Hepatocyte (in vitro differentiated cells): ENCODE measurements at regions not wholly inside any gene's neighbourhood (a gene's known extent, or its start where the extent isn't known, plus 50 kb on each side); places are given as distances from the start of the nearest gene placed in this dataset.
A peak's percentile ranks its signal among the peaks of the same experiment; 100 is the strongest.

Experiments
- DNase-seq: peaks from one replicate; pipeline ENCODE4 v3.0.0-alpha.2; 2016; ENCODE audit warnings: low spot score
- H2AFZ ChIP-seq: fragments of 200-600 bp; sonication (generic); 2 replicates; pipeline ENCODE4 v1.6.0; 2016; ENCODE audit warnings: antibody characterized with exemption, mild to moderate bottlenecking
- H3K27ac ChIP-seq: fragments of 200-600 bp; sonication (generic); 2 replicates; pipeline ENCODE4 v1.5.1; 2016; ENCODE audit warnings: mild to moderate bottlenecking
- H3K27me3 ChIP-seq: fragments of 200-600 bp; sonication (generic); 2 replicates; pipeline ENCODE4 v1.6.1; 2016
- H3K36me3 ChIP-seq: fragments of 200-600 bp; sonication (generic); replicated peaks from 2 replicates; pipeline ENCODE4 v1.5.1; 2016; ENCODE audit warnings: low read depth; ENCODE audit not compliant: insufficient read depth
- H3K4me1 ChIP-seq: fragments of 200-600 bp; sonication (generic); 2 replicates; pipeline ENCODE4 v1.5.1; 2016; ENCODE audit warnings: mild to moderate bottlenecking, moderate library complexity; ENCODE audit not compliant: insufficient read depth
- H3K4me2 ChIP-seq: fragments of 200-600 bp; sonication (generic); 2 replicates; pipeline ENCODE4 v1.6.0; 2016
- H3K4me3 ChIP-seq: fragments of 200-600 bp; sonication (generic); 2 replicates; pipeline ENCODE4 v1.5.1; 2016; ENCODE audit warnings: mild to moderate bottlenecking
- H3K79me2 ChIP-seq: fragments of 200-600 bp; sonication (generic); 2 replicates; pipeline ENCODE4 v1.6.0; 2017; ENCODE audit warnings: mild to moderate bottlenecking
- H3K9me2 ChIP-seq: fragments of 200-600 bp; sonication (generic); replicated peaks from 2 replicates; pipeline ENCODE4 v1.6.0; 2017; ENCODE audit warnings: mild to moderate bottlenecking; ENCODE audit not compliant: insufficient read depth
- H3K9me3 ChIP-seq: fragments of 200-600 bp; sonication (generic); 2 replicates; pipeline ENCODE4 v1.5.1; 2016; ENCODE audit warnings: low read depth, mild to moderate bottlenecking
- H4K20me1 ChIP-seq: fragments of 200-600 bp; sonication (generic); 2 replicates; pipeline ENCODE4 v1.6.0; 2016; ENCODE audit warnings: mild to moderate bottlenecking; ENCODE audit not compliant: insufficient read depth, poor library complexity, severe bottlenecking
- EZH2 ChIP-seq: fragments of 200-600 bp; sonication (generic); IDR thresholded peaks from 2 replicates; pipeline ENCODE4 v1.6.1; 2016; ENCODE audit warnings: antibody characterized with exemption, mild to moderate bottlenecking, borderline replicate concordance
- EZH2phosphoT487 ChIP-seq: fragments of 200-600 bp; sonication (generic); IDR thresholded peaks from one replicate; pipeline ENCODE4 v1.6.1; 2018; ENCODE audit warnings: antibody characterized with exemption, mild to moderate bottlenecking, low read depth, moderate library complexity; ENCODE audit not compliant: unreplicated experiment, severe bottlenecking
- WGBS: methylation state at CpG from one replicate; pipeline ENCODE4 v1.1.6; 2016; ENCODE audit warnings: low lambda C conversion rate; ENCODE audit errors: missing lambda C conversion rate; 5-methylcytosine and 5-hydroxymethylcytosine counted together
- TF ChIP-seq, protein P1 (sequence below): fragments of 200-600 bp; sonication (generic); IDR thresholded peaks from 2 replicates; pipeline ENCODE4 v1.5.1; 2016; ENCODE audit warnings: antibody characterized with exemption, mild to moderate bottlenecking; ENCODE audit not compliant: poor library complexity

DNA sequence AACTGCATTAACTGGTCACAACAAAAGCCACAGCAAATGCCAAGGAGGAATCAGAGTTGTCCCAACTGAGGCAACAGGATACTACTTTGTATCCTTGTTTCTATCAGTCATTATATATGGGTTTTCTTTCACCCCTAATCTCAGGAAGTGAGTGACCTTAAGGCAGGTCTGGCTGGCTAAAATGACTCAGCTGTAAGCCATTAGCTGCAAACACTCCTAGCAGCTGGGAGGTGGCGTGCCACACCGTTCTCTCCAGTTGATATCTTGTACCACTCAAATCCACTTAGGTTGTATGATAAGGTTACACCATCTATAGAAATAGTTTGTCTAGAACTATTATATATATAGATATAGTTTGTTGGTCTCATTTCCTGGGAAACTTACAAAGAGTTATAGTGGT is 171.1 kb upstream of the MC4R start:
- H3K36me3 ChIP-seq: no peaks in the 10 kb centered on the region
- H3K27me3 ChIP-seq: no peaks in the 10 kb centered on the region
- no peak overlapping the region for H2AFZ ChIP-seq
- H3K9me3 ChIP-seq: no peaks in the 10 kb centered on the region
- no peaks in the 10 kb centered on the region for H3K79me2 ChIP-seq
- no peak overlapping the region for H3K4me3 ChIP-seq
- no peak overlapping the region for H3K4me2 ChIP-seq
- no peaks in the 10 kb centered on the region for H3K4me1 ChIP-seq
- no peak for DNase-seq
- no peaks in the 10 kb centered on the region for H4K20me1 ChIP-seq
- TF ChIP-seq, protein P1, sequence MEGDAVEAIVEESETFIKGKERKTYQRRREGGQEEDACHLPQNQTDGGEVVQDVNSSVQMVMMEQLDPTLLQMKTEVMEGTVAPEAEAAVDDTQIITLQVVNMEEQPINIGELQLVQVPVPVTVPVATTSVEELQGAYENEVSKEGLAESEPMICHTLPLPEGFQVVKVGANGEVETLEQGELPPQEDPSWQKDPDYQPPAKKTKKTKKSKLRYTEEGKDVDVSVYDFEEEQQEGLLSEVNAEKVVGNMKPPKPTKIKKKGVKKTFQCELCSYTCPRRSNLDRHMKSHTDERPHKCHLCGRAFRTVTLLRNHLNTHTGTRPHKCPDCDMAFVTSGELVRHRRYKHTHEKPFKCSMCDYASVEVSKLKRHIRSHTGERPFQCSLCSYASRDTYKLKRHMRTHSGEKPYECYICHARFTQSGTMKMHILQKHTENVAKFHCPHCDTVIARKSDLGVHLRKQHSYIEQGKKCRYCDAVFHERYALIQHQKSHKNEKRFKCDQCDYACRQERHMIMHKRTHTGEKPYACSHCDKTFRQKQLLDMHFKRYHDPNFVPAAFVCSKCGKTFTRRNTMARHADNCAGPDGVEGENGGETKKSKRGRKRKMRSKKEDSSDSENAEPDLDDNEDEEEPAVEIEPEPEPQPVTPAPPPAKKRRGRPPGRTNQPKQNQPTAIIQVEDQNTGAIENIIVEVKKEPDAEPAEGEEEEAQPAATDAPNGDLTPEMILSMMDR: no peak
- no peak for TF ChIP-seq EZH2phosphoT487
- no peak for TF ChIP-seq EZH2
- H3K27ac ChIP-seq: no peak overlapping the region
- no peaks in the 10 kb centered on the region for H3K9me2 ChIP-seq
- WGBS: 86% methylated on average over 2 of the region's 2 CpGs

- DNase-seq: peak; percentile 87
- no peaks in the 10 kb centered on the region for H3K4me1 ChIP-seq
- whole genome bisulfite sequencing: 2% methylated on average over 2 of the region's 2 CpGs
- H3K4me2 ChIP-seq: peak overlapping the region; percentile 17
- H3K27me3 ChIP-seq: no peaks in the 10 kb centered on the region
- H4K20me1 ChIP-seq: no peaks in the 10 kb centered on the region
- no peaks in the 10 kb centered on the region for H3K9me3 ChIP-seq
- no peak overlapping the region for H2AFZ ChIP-seq
- no peaks in the 10 kb centered on the region for H3K36me3 ChIP-seq
- H3K27ac ChIP-seq: no peak overlapping the region
- no peaks in the 10 kb centered on the region for H3K9me2 ChIP-seq
- H3K4me3 ChIP-seq: no peak overlapping the region
- TF ChIP-seq EZH2: no peak
- no peak for TF ChIP-seq EZH2phosphoT487
- TF ChIP-seq, protein P1: peak; percentile 96
- H3K79me2 ChIP-seq: no peaks in the 10 kb centered on the region
Measured at GRCh38 chr18:60549338-60549960, 176.9 kb upstream of the MC4R start.

DNA sequence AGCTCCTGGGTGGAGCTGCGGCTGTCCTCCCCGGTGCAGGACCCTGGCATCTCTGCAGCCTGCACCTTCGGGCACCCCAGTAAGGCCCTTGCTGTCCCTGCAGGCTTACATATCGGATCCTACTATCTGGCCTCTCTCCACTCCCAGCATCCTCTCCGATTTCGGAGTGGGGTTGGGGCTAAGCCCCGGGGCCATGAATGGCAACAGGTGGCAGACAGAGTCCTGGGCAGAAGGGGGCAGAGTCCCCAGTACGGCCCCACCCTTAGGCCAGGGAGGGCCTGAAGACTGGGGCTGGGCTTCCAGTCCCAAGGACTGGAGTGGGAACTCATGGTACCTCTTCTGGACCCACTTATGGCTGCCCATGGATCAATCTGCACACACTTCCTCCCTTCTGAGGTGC is 180.4 kb upstream of the MC4R start:
- no peak for DNase-seq
- no peaks in the 10 kb centered on the region for H3K36me3 ChIP-seq
- H3K4me1 ChIP-seq: no peaks in the 10 kb centered on the region
- no peaks in the 10 kb centered on the region for H3K9me3 ChIP-seq
- no peak overlapping the region for H3K27ac ChIP-seq
- no peaks in the 10 kb centered on the region for H3K27me3 ChIP-seq
- H3K79me2 ChIP-seq: no peaks in the 10 kb centered on the region
- WGBS: 97% methylated on average over 8 of the region's 8 CpGs
- H4K20me1 ChIP-seq: no peaks in the 10 kb centered on the region
- no peak overlapping the region for H2AFZ ChIP-seq
- no peak overlapping the region for H3K4me3 ChIP-seq
- TF ChIP-seq EZH2: no peak
- TF ChIP-seq, protein P1: no peak
- TF ChIP-seq EZH2phosphoT487: no peak
- H3K9me2 ChIP-seq: no peaks in the 10 kb centered on the region
- H3K4me2 ChIP-seq: no peak overlapping the region
